GM23338 (cell line): ENCODE measurements at regions not wholly inside any gene's neighbourhood (a gene's known extent, or its start where the extent isn't known, plus 50 kb on each side); places are given as distances from the start of the nearest gene placed in this dataset.

Source experiments
- ATAC-seq: fragments of 200-7000 bp; cut with Tn5 transposase; 3 replicates; pipeline ENCODE4 v1.9.1; 2020
- DNase-seq: peaks from one replicate; pipeline ENCODE4 v3.0.0-alpha.2; 2015; ENCODE audit warnings: low spot score
- H2AFZ ChIP-seq: fragments of 200-600 bp; sonication (generic); 2 replicates; pipeline ENCODE4 v1.8.0; 2016; ENCODE audit warnings: antibody characterized with exemption, mild to moderate bottlenecking, moderate library complexity
- H3F3A ChIP-seq: fragments of 200-600 bp; sonication (generic); replicated peaks from 2 replicates; pipeline ENCODE4 v1.8.0; 2017; ENCODE audit warnings: antibody characterized with exemption, mixed run types, low read depth
- H3K27ac ChIP-seq: fragments of 200-600 bp; sonication (generic); 2 replicates; pipeline ENCODE4 v1.6.1; 2016; ENCODE audit warnings: low read depth
- H3K27me3 ChIP-seq: fragments of 200-600 bp; sonication (generic); 2 replicates; pipeline ENCODE4 v1.8.0; 2016; ENCODE audit warnings: mild to moderate bottlenecking, mixed run types, moderate library complexity; ENCODE audit not compliant: insufficient read depth
- H3K36me3 ChIP-seq: fragments of 200-600 bp; sonication (generic); 2 replicates; pipeline ENCODE4 v1.8.0; 2016; ENCODE audit warnings: mild to moderate bottlenecking; ENCODE audit not compliant: insufficient read depth
- H3K4me1 ChIP-seq: fragments of 200-600 bp; sonication (generic); 2 replicates; pipeline ENCODE4 v1.8.0; 2016; ENCODE audit warnings: mild to moderate bottlenecking, moderate library complexity; ENCODE audit not compliant: insufficient read depth
- H3K4me2 ChIP-seq: fragments of 200-600 bp; sonication (generic); 2 replicates; pipeline ENCODE4 v1.7.1; 2017; ENCODE audit warnings: mixed run types
- H3K4me3 ChIP-seq: fragments of 200-600 bp; sonication (generic); 2 replicates; pipeline ENCODE4 v1.6.1; 2016; ENCODE audit warnings: mixed run types
- H3K79me2 ChIP-seq: fragments of 200-600 bp; sonication (generic); replicated peaks from 2 replicates; pipeline ENCODE4 v1.8.0; 2017; ENCODE audit warnings: mild to moderate bottlenecking; ENCODE audit not compliant: insufficient read depth
- H3K9me2 ChIP-seq: fragments of 200-600 bp; sonication (generic); 2 replicates; pipeline ENCODE4 v1.8.0; 2017; ENCODE audit not compliant: insufficient read depth
- H4K20me1 ChIP-seq: fragments of 200-600 bp; sonication (generic); replicated peaks from 2 replicates; pipeline ENCODE4 v1.8.0; 2017; ENCODE audit warnings: mild to moderate bottlenecking; ENCODE audit not compliant: insufficient read depth
- H3K27ac Mint-ChIP-seq: 2 replicates; pipeline ENCODE4 v1.8.0; 2020; ENCODE audit warnings: inconsistent platforms, mild to moderate bottlenecking, moderate library complexity, mixed read lengths
- H3K27me3 Mint-ChIP-seq: 3 replicates; pipeline ENCODE4 v1.8.0; 2022; ENCODE audit warnings: low read depth, mild to moderate bottlenecking, moderate library complexity, mixed read lengths, inconsistent platforms; ENCODE audit not compliant: insufficient read depth, poor library complexity
- H3K36me3 Mint-ChIP-seq: 3 replicates; pipeline ENCODE4 v1.8.0; 2021; ENCODE audit warnings: low read depth, mild to moderate bottlenecking, inconsistent platforms, moderate library complexity, mixed read lengths
- H3K4me1 Mint-ChIP-seq: 3 replicates; pipeline ENCODE4 v1.8.0; 2020; ENCODE audit warnings: mild to moderate bottlenecking, inconsistent platforms, mixed read lengths
- H3K4me3 Mint-ChIP-seq: 3 replicates; pipeline ENCODE4 v1.8.0; 2021; ENCODE audit warnings: moderate library complexity, mild to moderate bottlenecking, inconsistent platforms, mixed read lengths
- H3K9me3 Mint-ChIP-seq: 3 replicates; pipeline ENCODE4 v1.8.0; 2020; ENCODE audit warnings: moderate library complexity, mild to moderate bottlenecking, inconsistent platforms, mixed read lengths
- ETS1 ChIP-seq: IDR thresholded peaks from 2 replicates; pipeline ENCODE4 v1.6.1; 2016; ENCODE audit warnings: antibody characterized with exemption
- EZH2 ChIP-seq: fragments of 200-600 bp; sonication (generic); IDR thresholded peaks from one replicate; pipeline ENCODE4 v1.8.0; 2017; ENCODE audit warnings: antibody characterized with exemption, mild to moderate bottlenecking, low read depth; ENCODE audit not compliant: unreplicated experiment
- EZH2phosphoT487 ChIP-seq: fragments of 200-600 bp; sonication (generic); IDR thresholded peaks from one replicate; pipeline ENCODE4 v1.8.1; 2018; ENCODE audit warnings: antibody characterized with exemption; ENCODE audit not compliant: unreplicated experiment
- NANOG ChIP-seq: IDR thresholded peaks from 2 replicates; pipeline ENCODE4 v1.6.1; 2016; ENCODE audit warnings: antibody characterized with exemption, borderline replicate concordance
- POLR2AphosphoS5 ChIP-seq: IDR thresholded peaks from 2 replicates; pipeline ENCODE4 v1.6.1; 2016; ENCODE audit warnings: antibody characterized with exemption, low read depth
- REST ChIP-seq: IDR thresholded peaks from one replicate; pipeline ENCODE4 v1.6.1; 2018; ENCODE audit warnings: antibody characterized with exemption; ENCODE audit not compliant: unreplicated experiment
- STAT1 ChIP-seq: IDR thresholded peaks from one replicate; pipeline ENCODE4 v1.6.1; 2016; ENCODE audit warnings: antibody characterized with exemption; ENCODE audit not compliant: unreplicated experiment
- ZNF114 ChIP-seq: fragments of 250-450 bp; sonication (Bioruptor Pico); IDR thresholded peaks from 2 replicates; pipeline ENCODE4 v1.5.0; 2020; ENCODE audit warnings: mild to moderate bottlenecking, moderate library complexity
- ZNF331 ChIP-seq: fragments of 250-450 bp; sonication (Bioruptor Pico); IDR thresholded peaks from 2 replicates; pipeline ENCODE4 v1.5.0; 2020; ENCODE audit warnings: low read depth, mild to moderate bottlenecking, moderate library complexity
- TF ChIP-seq, protein P1 (sequence below), 2 experiments: fragments of 200-600 bp in 1 of 2; sonication (generic) in 1 of 2; conservative IDR thresholded peaks; 2 replicates each; pipeline versions ENCODE4 v1.5.1 to v1.6.1; 2016 to 2017; ENCODE audit warnings: antibody characterized with exemption in 2 of 2, low read depth in 2 of 2, mild to moderate bottlenecking in 2 of 2, moderate library complexity in 1 of 2

DNA sequence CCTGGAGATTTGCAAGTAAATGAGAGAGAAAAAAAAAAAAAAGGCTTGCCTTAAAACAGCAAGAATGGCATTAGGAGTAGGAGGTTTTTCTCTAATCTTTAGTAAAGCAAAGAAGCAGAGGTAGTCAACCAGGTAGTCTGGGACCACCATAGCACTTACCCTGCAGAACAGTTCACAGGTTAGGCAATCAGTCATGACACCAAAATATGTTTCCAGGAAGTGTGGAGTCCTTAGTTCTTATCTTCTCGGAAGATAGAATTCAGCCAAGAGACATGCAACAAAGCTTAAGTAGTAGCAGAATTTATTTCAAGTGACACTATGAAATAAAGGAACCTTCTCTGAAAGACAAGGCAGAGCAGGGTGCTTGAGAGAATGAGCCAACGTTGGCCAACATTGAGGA, 295.8 kb downstream of the IPO8 start (continued):
- TF ChIP-seq POLR2AphosphoS5 (no peak), EZH2 (no peak), STAT1 (no peak), REST (no peak), EZH2phosphoT487 (no peak)

GRCh38 chr12:30396576-30396975, 299.1 kb downstream of the IPO8 start:
- Histone ChIP-seq H3K4me1 (no peaks in the 10 kb centered on the region), H3K4me2 (no peak overlapping the region), H3K27me3 (no peaks in the 10 kb centered on the region), H3K27ac (no peak overlapping the region), H3K79me2 (no peaks in the 10 kb centered on the region), H3K9me2 (no peaks in the 10 kb centered on the region), H3F3A (no peaks in the 10 kb centered on the region), H2AFZ (no peak overlapping the region), H3K36me3 (peaks cover 26% of the 10 kb centered on the region), H3K4me3 (no peak overlapping the region), H4K20me1 (no peaks in the 10 kb centered on the region)
- Mint-ChIP-seq H3K36me3 (peaks cover 52% of the 10 kb centered on the region), H3K4me1 (no peaks in the 10 kb centered on the region), H3K27me3 (peaks cover 4% of the 10 kb centered on the region), H3K27ac (no peak overlapping the region), H3K9me3 (peaks cover 81% of the 10 kb centered on the region), H3K4me3 (no peak overlapping the region)
- TF ChIP-seq ZNF114 (no peak), NANOG (no peak), STAT1 (no peak), REST (no peak), ZNF331 (CRISPR knock-in tag) (no peak), ETS1 (no peak), POLR2AphosphoS5 (no peak)
- TF ChIP-seq, protein P1, sequence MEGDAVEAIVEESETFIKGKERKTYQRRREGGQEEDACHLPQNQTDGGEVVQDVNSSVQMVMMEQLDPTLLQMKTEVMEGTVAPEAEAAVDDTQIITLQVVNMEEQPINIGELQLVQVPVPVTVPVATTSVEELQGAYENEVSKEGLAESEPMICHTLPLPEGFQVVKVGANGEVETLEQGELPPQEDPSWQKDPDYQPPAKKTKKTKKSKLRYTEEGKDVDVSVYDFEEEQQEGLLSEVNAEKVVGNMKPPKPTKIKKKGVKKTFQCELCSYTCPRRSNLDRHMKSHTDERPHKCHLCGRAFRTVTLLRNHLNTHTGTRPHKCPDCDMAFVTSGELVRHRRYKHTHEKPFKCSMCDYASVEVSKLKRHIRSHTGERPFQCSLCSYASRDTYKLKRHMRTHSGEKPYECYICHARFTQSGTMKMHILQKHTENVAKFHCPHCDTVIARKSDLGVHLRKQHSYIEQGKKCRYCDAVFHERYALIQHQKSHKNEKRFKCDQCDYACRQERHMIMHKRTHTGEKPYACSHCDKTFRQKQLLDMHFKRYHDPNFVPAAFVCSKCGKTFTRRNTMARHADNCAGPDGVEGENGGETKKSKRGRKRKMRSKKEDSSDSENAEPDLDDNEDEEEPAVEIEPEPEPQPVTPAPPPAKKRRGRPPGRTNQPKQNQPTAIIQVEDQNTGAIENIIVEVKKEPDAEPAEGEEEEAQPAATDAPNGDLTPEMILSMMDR (conservative IDR thresholded peaks at IDR 0.05; ENCODE audit: low read depth in 2 of 2), result no peak
- DNase-seq (peak; percentile 3), ATAC-seq (no peak)
